Lower leg skin (tissue), 4 donors: ENCODE measurements at regions not wholly inside any gene's neighbourhood (a gene's known extent, or its start where the extent isn't known, plus 50 kb on each side); places are given as distances from the start of the nearest gene placed in this dataset.
A peak's percentile ranks its signal among the peaks of the same experiment; 100 is the strongest.
"Not testable (repeated sequence)": the region's sequence is repeated elsewhere in the genome, so short reads cannot be mapped to it uniquely, and the experiment has no call there.

ENCODE experiments used
- DNase-seq, 2 donors: peaks; one replicate each; pipeline ENCODE4 v3.0.0-alpha.2; 2019; ENCODE audit warnings: low spot score in 2 of 2
- H3K4me3 ChIP-seq: fragments of 200-600 bp; sonication (generic); 2 replicates; pipeline ENCODE4 v1.5.1; 2017; ENCODE audit warnings: mild to moderate bottlenecking, low read depth; ENCODE audit not compliant: poor library complexity, severe bottlenecking
- POLR2A ChIP-seq, 2 donors: fragments of 450-650 bp; IDR thresholded peaks; one replicate each; pipeline ENCODE4 v1.6.1; 2016 to 2017; ENCODE audit warnings: antibody characterized with exemption in 2 of 2, mild to moderate bottlenecking in 1 of 2, moderate library complexity in 1 of 2
- WGBS, 2 donors: methylation state at CpG; one replicate each; pipeline ENCODE4 v1.1.5; 2018; 5-methylcytosine and 5-hydroxymethylcytosine counted together
- intact Hi-C: fragments of 100-400 bp; cut with DNase I; formaldehyde crosslinking; loops from one replicate; pipeline ENCODE4 v1.15.0; 2023; ENCODE audit warnings: low total_unique reads
- TF ChIP-seq, protein P1 (sequence below), 3 donors: fragments of 450-650 bp; IDR thresholded peaks; one replicate each; pipeline ENCODE4 v1.5.1; 2016; ENCODE audit warnings: antibody characterized with exemption in 3 of 3, mild to moderate bottlenecking in 3 of 3, moderate library complexity in 2 of 3

DNA sequence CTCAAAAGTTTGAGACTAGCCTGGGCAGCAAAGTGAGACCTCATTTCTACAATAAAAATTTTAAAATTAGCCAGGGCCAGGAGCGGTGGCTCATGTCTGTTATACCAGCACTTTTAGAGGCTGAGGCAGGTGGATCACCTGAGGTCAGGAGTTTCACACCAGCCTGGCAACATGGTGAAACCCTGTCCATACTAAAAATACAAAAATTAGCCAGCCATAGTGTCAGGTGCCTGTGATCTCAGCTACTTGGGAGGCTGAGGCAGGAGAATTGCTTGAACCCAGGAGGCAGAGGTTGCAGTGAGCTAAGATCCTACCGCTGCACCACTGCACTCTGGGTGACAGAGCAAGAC is 85.1 kb upstream of the MAP4 start:
- 89 to 100% methylated on average over 2 of the region's 2 CpGs for WGBS, 2 donors
- intact Hi-C loops, H3K4me3 ChIP-seq, DNase-seq: not testable (repeated sequence)

DNA sequence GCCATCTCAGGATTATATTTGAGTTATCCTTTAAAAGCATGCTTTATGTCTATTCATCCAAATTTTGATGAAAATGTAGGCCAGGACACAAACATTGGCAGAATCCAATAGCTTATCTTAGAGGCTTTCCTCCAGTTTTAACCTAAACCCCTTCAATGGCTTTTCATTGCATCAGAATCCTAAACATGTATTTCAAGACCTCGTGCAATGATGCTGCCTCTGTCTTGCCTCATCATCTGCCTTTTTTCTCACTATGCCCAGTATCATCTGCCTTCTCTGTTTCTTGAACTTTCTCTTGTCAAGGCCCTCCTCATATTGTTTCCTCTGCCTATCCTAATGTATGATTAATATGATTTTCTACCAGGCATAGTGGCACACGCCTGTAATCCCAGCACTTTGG is 76.1 kb upstream of the MAP4 start:
- WGBS, 2 donors, result 41 to 91% methylated on average over 2 of the region's 2 CpGs
- intact Hi-C loops, result no loop called here
- no peak overlapping the region for H3K4me3 ChIP-seq
- no peak for TF ChIP-seq POLR2A (IDR thresholded peaks at IDR 0.05)
- TF ChIP-seq, protein P1, sequence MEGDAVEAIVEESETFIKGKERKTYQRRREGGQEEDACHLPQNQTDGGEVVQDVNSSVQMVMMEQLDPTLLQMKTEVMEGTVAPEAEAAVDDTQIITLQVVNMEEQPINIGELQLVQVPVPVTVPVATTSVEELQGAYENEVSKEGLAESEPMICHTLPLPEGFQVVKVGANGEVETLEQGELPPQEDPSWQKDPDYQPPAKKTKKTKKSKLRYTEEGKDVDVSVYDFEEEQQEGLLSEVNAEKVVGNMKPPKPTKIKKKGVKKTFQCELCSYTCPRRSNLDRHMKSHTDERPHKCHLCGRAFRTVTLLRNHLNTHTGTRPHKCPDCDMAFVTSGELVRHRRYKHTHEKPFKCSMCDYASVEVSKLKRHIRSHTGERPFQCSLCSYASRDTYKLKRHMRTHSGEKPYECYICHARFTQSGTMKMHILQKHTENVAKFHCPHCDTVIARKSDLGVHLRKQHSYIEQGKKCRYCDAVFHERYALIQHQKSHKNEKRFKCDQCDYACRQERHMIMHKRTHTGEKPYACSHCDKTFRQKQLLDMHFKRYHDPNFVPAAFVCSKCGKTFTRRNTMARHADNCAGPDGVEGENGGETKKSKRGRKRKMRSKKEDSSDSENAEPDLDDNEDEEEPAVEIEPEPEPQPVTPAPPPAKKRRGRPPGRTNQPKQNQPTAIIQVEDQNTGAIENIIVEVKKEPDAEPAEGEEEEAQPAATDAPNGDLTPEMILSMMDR (IDR thresholded peaks at IDR 0.05), result no peak
- DNase-seq, result no peak

DNA sequence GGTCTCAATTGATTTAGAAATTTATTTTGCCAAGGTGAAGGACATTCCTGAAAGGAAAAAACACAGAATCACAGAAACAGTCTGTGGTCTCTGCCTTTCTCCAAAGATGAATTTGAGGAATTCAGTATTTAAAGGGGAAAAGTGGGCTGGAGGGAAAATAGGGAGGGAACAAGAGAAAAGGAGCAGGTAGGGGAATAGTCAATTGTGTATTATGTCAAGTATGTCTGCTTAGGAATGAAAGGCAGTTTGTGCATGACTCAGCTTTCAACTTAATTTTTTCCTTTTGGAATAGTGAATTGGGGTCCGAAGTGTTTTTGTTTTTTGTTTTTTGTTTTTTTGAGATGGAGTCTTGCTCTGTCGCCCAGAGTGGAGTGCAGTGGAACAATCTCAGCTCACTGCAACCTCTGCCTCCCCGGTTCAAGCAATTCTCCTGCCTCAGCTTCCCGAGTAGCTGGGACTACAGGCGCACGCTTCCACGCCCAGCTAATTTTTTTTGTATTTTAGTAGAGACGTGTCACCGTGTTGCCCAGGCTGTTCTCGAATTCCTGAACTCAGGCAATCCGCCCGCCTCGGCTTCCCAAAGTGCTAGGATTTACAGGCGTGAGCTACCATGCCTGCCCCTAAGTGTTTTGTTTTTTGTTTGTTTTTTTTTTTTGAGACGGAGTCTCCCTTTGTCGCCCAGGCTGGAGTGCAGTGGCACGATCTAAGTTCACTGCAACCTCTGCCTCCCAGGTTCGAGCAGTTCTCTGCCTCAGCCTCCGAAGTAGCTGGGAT is 74.1 kb upstream of the MAP4 start:
- WGBS, 2 donors, result 81 to 82% methylated on average over 19 of the region's 19 CpGs
- no peak overlapping the region for H3K4me3 ChIP-seq
- no peak for DNase-seq
- TF ChIP-seq, protein P1 (IDR thresholded peaks at IDR 0.05), result no peak
- TF ChIP-seq POLR2A (IDR thresholded peaks at IDR 0.05), result no peak
- intact Hi-C loops, result no loop called here

DNA sequence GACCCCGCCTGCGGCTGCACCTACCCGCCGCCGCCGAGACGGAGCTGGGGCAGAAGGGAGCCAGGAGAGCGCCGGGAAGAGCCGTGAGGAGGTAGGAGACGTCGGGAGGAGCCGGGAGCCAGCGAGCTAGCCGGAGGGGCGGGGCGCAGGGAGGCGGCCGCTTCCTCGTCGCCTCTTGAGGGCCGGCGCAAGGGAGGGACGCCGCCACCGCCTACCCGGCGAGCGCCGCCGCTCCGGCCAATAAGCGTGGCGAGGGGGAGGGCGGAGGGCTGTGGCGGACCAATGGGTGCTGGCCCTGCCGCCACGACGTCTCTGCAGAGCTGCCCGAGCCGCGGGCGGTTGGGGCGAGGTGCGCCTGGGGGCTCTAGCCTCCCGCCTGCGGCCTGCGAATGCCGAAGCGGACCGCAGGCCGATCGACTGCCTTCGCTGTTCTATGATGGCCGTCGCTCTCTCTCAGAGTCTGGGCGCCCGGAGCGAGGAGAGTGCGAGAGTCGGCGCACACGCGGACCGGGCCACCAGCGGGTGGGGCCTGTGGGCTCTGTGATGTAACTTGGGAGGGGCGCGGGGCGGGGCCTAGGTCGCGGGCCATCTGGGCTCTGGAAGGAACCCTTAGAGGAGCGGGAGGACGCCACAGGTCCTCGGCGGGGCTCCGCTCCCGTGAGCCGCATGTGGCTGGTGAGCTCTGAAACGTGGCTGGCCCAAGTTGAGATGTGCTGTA is 72.7 kb upstream of the MAP4 start:
- peak; percentile 95 to 100 for DNase-seq
- TF ChIP-seq, protein P1 (IDR thresholded peaks at IDR 0.05), result no peak
- TF ChIP-seq POLR2A (IDR thresholded peaks at IDR 0.05), result no peak
- 0 to 1% methylated on average over 59 to 69 of the region's 79 CpGs for WGBS, 2 donors
- peak overlapping the region; percentile 87 for H3K4me3 ChIP-seq
- intact Hi-C loops, result no loop called here

DNA sequence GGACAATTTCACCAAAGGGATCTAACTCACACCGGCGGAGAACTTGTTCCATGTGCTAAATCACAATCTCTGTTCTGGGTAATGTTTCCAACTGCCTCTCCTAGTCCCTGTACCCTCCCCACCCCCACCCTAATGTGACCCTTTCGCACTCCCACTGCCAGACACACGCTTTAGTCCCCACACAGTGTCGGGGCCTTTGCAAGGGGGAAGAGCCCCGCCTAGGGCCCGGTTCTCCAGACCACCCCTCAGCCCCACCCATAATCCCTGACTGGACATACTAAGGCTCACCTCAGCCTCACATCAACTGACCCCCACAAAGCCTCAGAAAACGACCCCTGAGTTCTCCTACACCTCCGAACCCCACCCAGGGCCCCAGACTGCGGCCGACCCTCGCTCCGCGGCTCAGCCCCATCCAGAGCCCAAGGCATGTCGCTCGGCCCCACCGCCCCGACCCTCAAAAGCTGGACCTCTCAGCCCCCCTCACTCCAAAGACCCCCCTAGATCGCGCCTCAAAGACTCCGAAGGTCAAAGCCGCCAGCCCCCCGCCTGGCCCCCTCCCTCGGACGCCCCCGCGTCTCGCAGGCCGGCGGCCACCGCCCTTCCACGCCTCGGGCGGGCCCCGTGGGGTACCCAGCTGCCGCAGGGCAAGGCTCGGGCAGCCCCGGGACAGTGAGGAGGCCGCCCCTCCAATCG is 72.0 kb upstream of the MAP4 start:
- DNase-seq, result peak; percentile 28 to 89
- H3K4me3 ChIP-seq, result peak overlapping the region; percentile 87
- intact Hi-C loops, result no loop called here
- 2 to 3% methylated on average over 18 to 23 of the region's 40 CpGs for WGBS, 2 donors
- no peak for TF ChIP-seq POLR2A (IDR thresholded peaks at IDR 0.05)

DNA sequence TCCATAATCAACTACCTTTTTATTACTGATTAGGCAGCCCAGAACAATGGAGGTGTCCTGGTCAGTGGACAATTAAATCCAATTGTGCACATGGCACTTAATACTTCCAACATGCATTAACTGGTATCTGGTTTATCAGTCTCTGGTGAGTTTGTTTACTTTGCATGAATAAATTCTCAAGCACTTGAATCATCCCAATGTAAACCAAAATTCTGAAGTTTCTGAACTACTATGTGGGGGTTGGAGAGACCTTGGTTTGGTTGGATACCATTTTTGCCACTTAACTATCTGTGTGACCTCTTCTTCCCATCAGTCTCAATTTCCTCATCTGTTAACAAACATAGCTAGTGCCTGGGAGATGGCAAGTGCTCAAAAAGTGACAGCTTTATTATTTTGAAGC is 70.5 kb upstream of the MAP4 start:
- intact Hi-C loops, result no loop called here
- TF ChIP-seq, protein P1 (IDR thresholded peaks at IDR 0.05), result no peak
- TF ChIP-seq POLR2A (IDR thresholded peaks at IDR 0.05), result no peak
- no peak for DNase-seq
- no peak overlapping the region for H3K4me3 ChIP-seq
